GM04503 (cell line): ENCODE measurements at regions not wholly inside any gene's neighbourhood (a gene's known extent, or its start where the extent isn't known, plus 50 kb on each side); places are given as distances from the start of the nearest gene placed in this dataset.

ENCODE experiments used
- DNase-seq: peaks from one replicate; pipeline ENCODE4 v3.0.0-alpha.2; 2012; ENCODE audit warnings: low read depth

DNA sequence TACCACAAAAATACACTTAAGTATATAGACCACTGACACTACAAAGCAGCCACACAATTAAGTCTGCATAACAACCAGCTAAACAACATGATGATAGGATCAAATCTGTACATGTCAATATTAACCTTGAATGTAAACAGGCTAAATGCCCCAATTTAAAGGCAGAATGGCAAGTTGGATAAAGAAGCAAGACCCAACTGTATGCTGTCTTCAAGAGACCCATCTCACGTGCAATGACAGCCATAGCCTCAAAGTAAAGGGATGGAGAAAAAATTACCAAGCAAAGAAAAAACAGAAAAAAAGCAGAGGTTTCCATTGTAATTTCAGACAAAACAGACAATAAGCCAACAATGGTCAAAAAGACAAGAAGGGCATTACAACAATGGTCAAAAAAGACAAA, 77.3 kb upstream of the APC start:
- no peak for DNase-seq

GRCh38 chr5:112663146-112663545, 74.5 kb upstream of the APC start:
- DNase-seq = no peak

DNA sequence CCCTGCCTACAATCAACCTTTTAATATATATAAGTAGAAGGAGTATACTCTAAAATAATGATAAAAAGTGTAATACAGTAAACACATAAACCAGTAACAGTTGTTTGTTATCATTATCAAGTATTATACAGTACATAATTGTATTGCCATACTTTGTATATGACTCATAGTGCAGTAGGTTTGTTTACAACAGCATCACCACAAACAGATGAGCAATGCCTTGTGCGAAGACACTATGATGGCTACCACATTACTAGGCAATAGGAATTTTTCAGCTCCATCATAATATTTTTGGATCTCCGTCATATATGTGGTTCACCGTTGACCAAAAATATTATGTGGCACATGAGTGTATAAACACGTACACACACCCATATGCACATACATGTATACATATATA, 69.7 kb upstream of the APC start:
- DNase-seq = no peak

DNA sequence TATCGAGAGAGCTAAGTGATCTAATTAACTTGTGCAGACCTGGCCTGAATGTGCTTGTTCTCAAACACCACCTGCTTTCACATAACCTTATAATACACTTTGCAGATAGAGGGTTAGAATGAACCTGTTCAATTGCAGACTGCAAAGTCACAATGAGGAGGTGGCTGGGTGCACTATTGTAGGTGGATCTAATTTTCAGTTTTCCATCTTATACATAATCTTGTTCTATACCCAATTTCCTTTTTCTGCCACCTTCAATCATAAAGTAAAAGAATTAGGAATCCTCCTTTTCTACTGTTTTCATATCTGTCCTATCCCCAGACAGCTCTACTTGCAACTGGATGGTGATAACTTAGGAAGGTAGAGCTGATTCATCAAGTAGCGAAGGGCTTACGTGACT, 68.8 kb upstream of the APC start:
- DNase-seq = no peak

DNA sequence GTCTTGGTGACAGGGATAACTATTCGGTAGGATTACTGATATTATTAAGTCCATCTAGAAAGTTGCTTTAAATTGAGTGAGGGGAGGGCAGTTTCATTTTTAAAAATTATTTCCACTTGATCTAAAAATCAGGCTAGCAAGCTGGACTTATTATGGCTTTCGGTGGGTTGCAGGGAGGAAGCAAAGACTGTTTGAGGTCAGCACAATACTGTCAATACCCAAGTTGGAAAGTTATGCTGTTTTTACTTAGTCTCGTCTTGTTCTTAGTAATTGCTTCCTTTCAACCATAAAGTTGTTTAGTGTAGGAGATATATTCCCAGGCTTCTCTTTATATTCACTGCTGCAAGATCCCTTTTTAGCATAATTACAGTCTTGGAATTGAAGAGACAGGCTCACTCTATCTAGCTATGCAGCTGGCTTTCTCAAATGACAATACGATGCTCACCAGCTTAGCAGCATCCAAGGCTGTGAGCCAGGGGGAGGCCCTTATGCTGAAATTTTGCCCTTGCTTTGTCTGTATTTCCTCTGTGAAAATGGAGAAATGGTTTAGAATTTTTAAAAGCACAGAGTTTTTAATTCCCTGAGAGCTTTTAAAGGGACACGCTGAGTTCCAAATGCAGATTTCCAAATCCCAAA, 68.2 kb upstream of the APC start:
- DNase-seq = no peak

DNA sequence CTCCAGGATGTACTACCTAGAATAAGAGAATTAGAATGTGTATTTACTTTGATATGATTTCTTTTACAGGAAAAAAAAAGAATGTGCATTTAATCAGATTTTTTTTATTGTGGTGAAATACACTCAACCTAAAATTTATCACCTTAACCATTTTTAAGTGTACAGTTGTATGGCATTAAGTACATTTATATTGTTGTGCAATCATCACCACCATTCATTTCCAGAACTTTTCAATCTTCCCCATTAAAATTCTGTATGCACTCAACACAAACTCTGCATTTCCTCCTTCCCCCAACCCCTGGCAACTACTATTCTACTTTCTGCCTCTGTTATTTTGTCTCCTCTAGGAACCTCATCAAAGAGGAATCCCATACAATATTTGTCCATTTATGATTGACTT, 66.0 kb upstream of the APC start:
- no peak for DNase-seq

DNA sequence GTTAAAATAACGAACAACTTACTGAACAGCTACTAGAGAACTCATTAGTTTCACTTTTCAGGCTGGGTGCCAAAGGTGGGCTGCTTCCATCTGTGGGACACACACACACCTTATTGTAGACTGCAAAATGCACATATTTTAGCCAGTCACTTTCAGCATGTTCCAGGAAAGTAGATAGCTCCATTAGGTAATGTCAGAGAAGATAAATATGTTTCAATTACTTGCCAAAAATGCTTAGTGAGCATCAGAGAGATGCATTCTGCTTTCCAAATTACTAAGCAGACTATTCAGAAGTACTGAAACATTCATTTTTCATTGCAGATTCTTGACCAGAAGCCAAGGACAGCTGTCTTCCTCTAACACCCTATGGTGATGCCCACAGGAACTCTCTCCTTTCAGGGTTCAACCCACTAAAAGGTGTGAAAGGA, 56.2 kb upstream of the APC start:
- DNase-seq = peak; percentile 44

DNA sequence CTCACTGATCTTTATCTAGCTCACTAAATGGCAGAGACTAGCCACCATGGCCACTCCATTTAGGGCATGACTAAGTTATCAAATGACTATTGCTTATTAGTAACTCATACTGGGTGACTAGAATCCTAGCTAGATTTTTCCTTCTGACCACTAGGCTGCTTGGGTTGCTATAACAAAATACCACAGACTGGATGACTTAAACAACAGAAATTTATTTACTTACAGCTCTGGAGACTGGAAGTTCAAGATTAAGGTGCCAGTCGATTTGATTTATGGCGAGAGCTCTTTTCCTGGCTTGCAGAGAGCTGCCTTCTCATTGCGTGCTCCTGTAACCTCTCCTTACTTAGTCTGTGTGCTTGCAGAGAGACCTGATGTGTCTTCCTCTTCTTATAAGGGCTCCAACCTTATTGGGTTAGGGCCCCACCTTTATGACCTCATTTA, 55.0 kb upstream of the APC start:
- DNase-seq = peak; percentile 87

DNA sequence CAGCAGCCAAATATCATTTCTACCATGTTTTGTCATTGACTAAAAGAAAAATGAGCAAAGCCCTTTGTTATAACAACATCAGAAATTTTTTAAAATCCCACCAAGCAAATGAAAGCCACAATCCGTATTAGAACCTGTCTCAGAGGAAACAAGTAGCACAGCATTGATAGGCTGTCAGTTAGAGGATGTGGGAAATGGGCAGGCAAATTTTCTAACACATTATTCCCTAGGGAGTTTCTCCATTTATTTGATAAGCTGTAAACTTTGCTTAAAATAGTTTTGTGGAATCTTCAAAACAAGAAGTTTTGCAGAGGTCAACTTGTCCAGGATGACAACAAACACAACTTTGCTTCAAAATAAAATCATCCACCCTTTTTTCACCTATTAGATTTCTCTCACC, 53.6 kb upstream of the APC start:
- DNase-seq = no peak

GRCh38 chr5:112684737-112685136, 52.9 kb upstream of the APC start:
- DNase-seq = peak; percentile 94

- DNase-seq = no peak
These were observed 52.3 kb upstream of the APC start for GRCh38 chr5:112685386-112685785.

DNA sequence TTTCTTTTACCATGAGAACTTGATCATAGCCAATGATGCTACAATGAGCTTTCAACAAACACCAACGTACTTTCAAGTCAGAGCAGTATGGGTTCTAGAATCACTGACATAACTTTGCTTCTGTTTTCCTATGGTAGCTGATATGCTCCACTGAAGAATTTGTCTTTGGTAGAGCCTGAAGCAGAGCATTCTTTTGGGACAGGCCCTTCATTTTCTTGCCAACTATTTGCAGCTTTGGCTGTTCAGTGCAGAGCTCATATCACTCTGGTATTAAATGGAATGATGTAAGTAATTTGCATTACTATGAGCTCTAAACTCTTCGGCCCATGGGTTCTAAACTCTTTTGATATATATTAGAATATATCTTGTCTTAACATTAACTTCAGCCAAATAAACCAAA, 51.8 kb upstream of the APC start:
- no peak for DNase-seq

GRCh38 chr5:112686675-112687074, 51.0 kb upstream of the APC start:
- DNase-seq = no peak

GRCh38 chr5:112687306-112687705, 50.4 kb upstream of the APC start:
- no peak for DNase-seq
